HG03097 (cell line): ENCODE measurements at regions not wholly inside any gene's neighbourhood (a gene's known extent, or its start where the extent isn't known, plus 50 kb on each side); places are given as distances from the start of the nearest gene placed in this dataset.

Experiments
- ATAC-seq: cut with Tn5 transposase; IDR thresholded peaks from one replicate; pipeline ENCODE4 v1.9.1; 2021; ENCODE audit not compliant: unreplicated experiment, low FRiP score

DNA sequence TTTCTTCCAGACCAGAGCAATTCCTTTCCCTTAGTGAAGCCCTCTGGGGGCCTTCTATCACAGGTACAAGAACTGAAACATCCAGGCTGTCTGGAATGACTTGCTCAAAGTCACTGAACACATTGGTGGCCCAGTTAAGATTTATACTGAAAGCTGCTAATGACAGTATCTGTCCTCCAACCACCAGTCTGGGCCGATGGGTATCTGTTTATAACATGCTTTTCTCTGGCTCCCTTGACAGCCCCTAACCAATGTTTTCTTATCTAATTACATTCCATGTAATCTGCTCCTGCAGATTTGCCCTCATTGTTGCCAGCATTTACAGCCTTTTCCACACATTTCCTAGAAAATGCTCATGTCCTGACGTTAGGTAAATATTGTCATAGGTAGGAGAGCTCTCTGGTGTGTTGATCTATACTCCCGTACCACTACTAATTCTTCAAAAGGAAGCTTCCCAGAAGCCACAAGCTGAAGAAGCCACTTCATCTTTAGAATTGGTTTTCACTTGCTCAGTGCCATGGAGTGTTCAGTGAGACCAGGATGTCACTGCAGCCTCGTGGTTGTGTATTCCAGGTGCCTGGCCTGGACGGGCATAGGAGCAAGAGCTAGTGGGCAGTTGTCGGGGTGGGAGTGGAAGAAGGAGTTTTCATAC lies 163.9 kb downstream of the TSEN15 start:
- no peak for ATAC-seq

GRCh38 chr1:184218458-184219075 lies 167.0 kb downstream of the TSEN15 start:
- no peak for ATAC-seq

- no peak for ATAC-seq
Measured at GRCh38 chr1:184219414-184219813, 167.4 kb upstream of the C1orf21 start.

- ATAC-seq: no peak
Measured at GRCh38 chr1:184219883-184220282, 166.9 kb upstream of the C1orf21 start.

- ATAC-seq: no peak
Measured at GRCh38 chr1:184221087-184221486, 165.7 kb upstream of the C1orf21 start.

DNA sequence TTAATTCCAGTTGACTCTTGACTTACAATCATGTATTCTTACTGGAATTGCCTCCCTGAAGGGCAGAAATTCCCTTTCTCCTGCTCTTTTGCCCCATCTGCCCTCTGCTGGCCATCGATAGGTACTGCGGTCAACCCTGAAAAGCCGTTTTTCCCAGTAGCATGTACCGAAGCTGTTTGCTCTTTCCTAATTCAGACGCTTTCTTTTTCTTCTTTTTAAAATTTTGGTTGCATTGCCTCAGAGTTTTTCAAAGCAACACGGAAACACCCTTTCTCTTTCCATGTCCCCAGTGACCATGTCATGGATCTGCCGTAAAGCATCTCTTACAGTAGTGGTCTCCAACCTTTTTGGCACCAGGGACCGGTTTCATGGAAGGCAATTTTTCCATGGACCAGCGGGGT lies 164.2 kb upstream of the C1orf21 start:
- ATAC-seq: no peak

- ATAC-seq: no peak
Measured at GRCh38 chr1:184223216-184223615, 163.6 kb upstream of the C1orf21 start.

DNA sequence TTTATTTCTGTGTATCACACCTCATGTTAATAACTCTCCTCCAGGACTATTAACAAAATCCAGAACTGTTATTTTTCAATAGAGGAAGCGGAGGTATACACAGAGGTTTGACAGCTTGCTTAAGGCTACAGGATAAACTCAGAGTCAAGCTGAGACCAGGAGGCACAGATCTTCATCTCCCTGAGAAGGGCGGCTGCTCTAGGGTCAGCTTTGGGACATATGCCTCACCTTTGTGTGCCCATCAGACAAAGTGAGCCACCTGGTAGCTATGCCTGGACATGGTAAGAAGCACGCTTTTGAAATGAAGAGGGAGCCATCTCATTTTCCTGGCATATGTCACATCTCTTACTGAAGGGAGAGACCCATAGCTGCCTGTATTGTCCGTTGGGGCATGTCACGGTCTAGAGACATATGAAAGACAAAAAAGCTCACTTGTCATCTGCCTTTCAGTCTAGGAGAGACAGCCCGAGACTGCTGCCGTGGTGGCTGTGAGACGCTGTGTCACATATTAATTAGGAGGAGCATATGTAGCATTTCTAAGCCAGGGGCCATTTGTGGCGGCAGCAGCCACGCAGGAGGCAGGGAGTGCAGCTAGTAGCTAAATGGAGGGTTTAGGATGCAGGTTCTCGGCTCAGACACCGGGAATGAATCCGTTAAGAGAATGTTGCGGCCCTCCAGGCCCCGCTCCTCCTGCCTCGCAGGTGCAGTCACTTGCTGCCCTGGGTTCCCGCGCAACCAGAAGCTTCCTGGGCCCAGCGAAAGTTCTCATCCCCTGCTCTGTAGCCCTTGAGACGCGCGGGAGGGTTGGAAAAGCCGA lies 161.3 kb upstream of the C1orf21 start:
- no peak for ATAC-seq

- ATAC-seq: no peak
Measured at GRCh38 chr1:184226100-184226487, 160.7 kb upstream of the C1orf21 start.

GRCh38 chr1:184228558-184228957 lies 158.3 kb upstream of the C1orf21 start:
- ATAC-seq: no peak

GRCh38 chr1:184237588-184237987 lies 149.2 kb upstream of the C1orf21 start:
- ATAC-seq: no peak

GRCh38 chr1:184241446-184241845 lies 145.4 kb upstream of the C1orf21 start:
- ATAC-seq: no peak

DNA sequence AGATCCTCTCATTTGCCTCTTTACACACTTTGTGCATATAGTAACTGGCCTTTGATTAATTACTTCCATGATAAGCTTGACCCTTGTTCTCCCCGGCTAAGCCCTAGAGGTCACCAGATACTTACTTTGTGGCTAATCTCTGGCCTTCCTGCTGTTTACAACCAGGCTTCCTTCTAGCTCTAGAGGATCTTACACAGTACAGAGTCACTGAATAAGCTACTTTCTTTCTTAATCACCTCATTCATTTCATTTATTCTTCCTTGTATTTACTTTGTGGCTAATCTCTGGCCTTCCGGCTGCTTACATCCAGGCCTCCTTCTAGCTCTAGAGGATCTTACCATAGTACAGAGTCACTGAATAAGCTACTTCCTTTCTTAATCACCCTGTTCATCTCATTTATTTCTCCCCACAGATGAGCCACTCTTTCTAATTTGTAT lies 144.3 kb upstream of the C1orf21 start:
- ATAC-seq: no peak

DNA sequence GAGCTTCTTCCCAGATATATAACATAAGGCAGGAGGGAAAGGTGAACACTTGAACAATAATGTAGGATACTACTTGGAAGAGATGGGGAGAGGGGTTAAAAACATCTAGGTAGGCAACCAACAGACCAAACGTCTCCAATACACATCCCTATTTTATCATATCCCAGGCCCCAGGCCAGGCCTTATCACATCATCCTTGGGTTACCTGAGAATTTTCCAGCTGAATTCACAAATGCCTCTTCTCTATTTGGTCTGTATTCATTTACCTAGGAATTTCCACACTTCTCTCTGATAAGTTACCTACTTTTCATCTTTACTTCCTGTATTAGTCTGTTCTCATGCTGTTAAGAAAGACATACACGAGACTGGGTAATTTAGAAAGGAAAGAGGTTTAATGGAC lies 141.9 kb upstream of the C1orf21 start:
- no peak for ATAC-seq

DNA sequence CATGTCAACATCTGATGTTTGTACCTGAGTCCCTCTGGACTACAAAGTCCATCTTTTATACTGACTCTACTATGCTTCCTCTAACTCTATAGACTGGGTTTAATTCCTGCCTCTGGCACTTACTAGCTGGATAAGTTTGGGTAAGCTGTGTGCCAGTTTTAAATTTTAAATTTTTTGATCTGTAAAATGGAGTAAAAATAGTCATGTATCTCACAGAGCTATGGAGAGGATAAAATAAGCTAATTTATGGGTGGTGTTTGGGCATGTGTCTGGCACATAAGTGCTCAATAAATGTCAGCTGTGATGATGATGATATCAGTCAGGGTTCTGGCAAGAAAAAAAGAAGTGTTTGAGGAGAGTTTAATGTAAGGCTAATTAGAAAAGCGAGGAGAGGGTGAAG lies 139.2 kb upstream of the C1orf21 start:
- ATAC-seq: no peak

DNA sequence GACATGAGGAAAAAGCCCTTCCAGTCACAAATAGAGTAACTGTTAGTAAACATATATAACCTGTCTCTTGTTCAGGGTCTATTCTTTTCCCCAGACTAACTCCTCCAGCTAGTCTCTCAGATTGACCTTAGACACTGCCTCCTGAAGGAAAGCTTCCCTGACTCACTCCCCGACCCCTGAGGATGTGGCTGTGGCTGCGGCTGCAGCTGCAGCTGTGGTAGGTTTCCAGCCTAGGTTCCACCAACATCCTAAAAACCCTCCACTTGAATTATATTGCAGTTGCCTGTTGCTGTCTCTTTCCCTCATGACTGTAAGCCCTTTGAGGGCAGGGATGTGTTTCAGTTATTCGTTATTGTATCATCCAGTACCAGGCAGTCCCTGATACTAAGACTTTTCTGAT lies 132.9 kb upstream of the C1orf21 start:
- ATAC-seq: no peak

DNA sequence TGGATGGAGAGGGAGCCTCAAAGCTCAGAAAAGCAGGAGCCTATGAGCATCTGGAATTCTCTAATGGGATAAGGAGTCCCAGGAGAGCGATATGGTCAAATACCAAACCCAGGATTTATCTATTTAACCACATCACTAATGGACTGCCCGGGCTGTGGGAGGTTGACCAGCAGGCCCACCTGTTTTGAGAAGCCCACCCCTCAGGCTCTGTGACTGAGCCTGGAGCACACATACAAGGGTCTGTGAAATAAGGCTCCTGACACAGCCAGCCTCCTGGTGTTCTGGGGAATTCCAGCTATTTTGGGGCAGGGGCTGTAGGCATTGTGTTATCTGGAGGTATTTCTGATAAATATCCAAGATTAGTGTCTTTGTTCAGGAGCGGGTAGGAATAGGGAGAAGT lies 132.0 kb upstream of the C1orf21 start:
- no peak for ATAC-seq

DNA sequence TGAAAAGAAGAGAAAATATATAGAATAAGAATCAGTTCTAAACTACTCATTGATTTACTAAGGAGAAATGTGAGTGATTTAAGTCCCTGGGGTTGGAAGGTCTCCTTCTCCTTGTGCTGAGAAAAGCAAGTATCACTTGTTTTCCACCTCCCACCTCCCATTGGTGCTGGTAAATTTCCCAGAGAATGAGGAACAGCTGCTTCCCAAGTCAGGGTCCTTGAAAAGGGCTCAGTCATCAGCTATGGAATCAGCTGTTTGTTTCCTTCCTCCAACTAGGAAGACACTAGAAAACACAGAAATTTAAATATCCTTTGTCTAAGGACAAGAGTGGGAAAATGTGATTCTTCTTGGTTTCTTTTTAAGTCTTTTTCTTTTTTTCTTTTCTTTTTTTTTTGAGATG lies 131.3 kb upstream of the C1orf21 start:
- no peak for ATAC-seq

GRCh38 chr1:184257873-184258272 lies 129.0 kb upstream of the C1orf21 start:
- no peak for ATAC-seq

DNA sequence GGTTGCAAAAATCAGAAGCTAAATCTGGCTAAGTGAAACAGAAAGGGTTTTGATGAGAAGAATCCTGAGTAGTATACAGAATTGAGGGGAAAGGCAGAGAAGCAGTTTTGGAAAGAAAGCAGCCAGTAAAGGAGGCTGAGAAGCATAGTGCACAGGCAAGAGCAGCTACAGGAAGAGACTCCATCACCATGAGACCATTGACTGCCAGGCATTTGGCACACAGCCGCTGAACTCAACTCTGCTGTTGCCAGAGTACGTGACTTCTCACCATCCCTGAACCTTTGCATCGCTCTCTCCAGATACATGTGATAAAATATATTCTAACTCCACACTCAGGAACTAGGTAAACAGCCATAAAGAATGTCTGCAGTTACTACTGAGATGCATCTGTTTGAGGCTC lies 128.3 kb upstream of the C1orf21 start:
- no peak for ATAC-seq

- ATAC-seq: no peak
Measured at GRCh38 chr1:184260382-184260781, 126.4 kb upstream of the C1orf21 start.

- ATAC-seq: no peak
Measured at GRCh38 chr1:184262109-184262508, 124.7 kb upstream of the C1orf21 start.
